ENCODE measurements at regions not wholly inside any gene's neighbourhood (a gene's known extent, or its start where the extent isn't known, plus 50 kb on each side); places are given as distances from the start of the nearest gene placed in this dataset.
"Not testable (repeated sequence)": the region's sequence is repeated elsewhere in the genome, so short reads cannot be mapped to it uniquely, and the experiment has no call there.

DNA sequence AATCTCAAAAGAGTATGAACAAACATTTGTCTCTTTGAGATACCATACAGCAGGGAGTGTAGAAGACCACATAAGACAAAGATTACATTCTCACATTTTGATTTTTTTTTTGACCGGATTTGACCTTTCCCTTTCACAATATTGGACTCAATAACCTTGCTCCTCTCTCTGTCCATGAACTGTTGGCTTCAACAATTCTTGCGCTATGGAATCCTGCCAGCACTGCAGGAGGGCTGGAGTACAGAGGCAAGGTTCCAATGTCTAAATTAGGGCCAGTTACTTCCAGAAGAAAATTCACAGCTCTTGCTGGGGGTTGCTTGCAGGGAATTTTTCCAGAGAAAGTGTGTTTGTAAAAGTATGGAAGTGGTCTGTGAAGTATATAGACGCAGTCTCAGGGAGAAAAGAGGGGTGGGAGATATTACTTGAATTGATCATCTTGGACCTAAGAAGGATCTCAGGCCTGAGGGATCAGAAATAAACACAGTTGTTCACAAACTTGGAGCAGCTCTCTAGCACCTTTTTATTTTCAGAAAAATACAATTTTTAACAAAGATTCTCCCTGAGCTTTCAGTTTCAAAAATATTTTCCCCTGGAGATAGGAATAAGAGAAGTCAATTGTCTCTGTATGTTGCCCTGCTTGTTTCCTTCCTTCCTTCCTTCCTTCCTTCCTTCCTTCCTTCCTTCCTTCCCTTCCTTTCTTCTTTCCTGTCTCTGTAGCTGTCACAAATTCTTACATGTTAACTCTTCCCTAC, 765.9 kb downstream of the BCKDHB start:
- DNase-seq = no peak

- DNase-seq = no peak
Observed at GRCh38 chr6:80862756-80863155, 756.3 kb downstream of the BCKDHB start.

DNA sequence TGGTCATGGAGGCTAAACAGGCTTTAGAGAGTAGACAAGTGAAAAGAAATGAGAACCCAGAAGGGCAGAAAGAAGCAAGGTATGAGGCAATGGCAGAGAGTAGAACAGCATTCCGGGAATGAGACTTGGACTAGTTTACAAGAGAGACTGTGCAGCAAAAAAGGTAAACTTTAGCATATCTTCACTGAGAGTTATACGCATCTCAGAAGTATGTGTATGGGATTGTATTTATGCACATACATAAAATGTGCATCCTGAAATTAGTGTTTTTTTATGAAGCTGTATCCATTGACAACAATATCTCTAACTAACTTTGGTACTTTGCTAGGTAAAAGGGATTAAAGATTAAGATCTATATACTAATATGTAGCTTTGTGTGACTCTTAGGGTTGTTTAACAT, 753.6 kb downstream of the BCKDHB start:
- no peak for DNase-seq

- not testable (repeated sequence) for DNase-seq
Observed at GRCh38 chr6:80847973-80848372, 741.5 kb downstream of the BCKDHB start.

GRCh38 chr6:80832337-80832736, 725.9 kb downstream of the BCKDHB start:
- DNase-seq = no peak

DNA sequence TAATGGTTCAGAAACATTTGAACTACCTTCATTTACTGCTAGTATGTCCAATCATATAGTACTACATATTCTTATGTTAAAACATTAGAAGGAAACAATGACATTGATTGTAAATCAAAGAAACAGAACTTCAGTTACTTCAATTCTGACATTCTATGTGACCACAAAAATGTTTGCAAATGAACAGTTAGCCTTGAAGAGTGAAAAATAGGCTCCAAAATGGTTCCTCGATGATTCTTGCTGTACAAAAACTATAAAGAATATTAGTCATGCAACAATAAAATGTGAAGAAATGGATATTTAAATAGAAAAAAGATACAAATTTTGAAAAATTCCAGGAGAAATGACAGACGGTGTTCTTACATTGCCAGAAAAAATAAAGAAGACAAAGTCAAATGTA, 686.9 kb downstream of the BCKDHB start:
- DNase-seq = no peak

- no peak for DNase-seq
Observed at GRCh38 chr6:80792151-80792550, 685.7 kb downstream of the BCKDHB start.

DNA sequence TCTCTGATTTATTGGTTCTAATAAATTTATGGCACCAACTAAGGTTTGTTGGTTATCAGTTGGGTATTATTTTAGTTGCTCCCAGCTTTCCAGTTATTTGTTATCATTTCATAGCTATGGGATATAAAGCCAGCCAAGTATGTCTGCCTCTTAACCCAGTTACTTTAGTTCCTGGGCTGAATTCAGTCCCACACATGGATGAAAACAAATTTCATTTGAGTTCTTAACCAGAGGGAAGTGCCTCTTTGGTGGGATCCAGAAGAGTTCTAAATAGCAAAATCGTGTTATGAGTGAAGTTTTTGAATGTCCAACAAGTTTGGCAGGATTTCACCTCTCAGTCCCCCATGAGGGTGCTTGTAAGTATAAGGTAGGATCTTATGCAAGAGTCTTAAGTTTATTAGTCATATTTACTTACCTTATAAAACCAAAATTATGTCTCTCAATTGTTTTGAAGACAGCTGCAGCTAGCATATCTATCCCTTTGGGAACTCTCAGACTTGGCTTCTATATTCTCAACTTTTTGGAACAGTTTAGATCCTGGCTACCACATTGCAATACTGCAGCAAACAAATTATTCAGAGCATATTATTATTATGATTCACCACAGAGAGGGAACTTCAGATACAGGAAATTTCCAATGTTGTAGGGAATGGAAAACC, 683.6 kb downstream of the BCKDHB start:
- DNase-seq = no peak

DNA sequence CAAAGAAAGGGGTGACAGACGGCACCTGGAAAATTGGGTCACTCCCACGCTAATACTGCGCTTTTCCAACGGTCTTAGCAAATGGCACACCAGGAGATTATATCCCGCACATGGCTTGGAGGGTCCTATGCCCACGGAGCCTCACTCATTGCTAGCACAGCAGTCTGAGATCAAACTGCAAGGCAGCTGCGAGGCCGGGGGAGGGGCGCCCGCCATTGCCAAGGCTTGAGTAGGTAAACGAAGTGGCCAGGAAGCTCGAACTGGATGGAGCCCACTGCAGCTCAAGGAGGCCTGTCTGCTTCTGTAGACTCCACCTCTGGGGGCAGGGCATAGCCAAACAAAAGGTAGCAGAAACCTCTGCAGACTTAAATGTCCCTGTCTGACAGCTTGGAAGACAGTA, 676.8 kb downstream of the BCKDHB start:
- DNase-seq = not testable (repeated sequence)

DNA sequence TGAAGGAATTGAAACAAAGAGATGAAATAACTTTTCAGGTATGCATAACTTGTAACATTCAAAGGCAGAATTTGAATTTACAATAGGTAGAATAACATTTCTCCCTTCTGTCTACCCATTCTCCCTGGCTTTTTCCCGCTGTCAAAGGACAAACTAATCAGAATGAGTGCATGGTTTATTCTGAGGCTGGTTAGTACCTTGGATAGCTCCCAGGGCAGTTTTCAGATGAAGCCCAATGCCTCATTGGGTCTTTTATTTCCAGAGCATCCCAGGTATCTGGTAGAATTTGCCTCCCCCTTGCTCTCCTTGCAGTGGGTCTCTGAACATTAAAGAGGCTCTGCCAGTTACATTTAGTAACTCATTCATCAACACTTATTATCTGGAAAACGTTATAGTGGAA, 665.5 kb downstream of the BCKDHB start:
- DNase-seq = peak; percentile 14

GRCh38 chr6:80769106-80769505, 662.6 kb downstream of the BCKDHB start:
- no peak for DNase-seq

DNA sequence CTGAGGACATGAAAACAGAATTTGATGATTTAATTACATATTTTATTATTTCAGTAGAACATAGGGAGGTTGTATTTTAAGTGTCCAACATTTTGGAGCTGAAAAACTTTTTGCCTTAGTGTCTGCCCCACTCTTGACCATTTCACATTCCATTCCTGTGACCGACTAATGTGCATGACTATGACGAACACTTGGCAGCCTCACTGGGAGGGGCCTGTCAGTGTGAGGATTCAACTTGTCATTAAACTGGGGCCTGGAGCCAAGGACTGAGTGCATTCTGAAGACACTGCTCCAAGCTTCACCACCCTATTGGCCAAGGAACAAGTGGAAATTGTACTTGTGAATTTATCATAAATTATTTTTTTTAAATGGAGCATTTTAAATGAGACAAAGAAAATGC, 661.3 kb downstream of the BCKDHB start:
- DNase-seq = no peak

DNA sequence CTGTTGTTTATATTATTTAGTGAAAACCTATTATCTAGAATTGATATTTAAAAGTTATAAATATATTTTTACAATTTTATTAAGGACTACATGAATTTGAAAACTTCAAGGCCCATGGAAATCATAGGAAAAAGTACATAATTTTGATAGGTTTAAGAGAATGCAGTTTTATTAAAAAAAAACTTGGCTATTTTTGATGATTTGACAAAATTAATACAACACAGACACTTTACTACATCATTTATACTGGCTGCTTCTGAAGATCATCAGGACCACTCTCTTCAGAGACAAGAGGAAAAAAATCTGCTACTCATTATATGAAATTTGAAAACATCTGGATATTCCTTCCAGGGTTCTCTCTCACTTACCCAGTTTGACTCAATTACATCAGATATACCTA, 637.7 kb downstream of the BCKDHB start:
- no peak for DNase-seq

GRCh38 chr6:80742481-80742880, 636.0 kb downstream of the BCKDHB start:
- DNase-seq = peak; percentile 27

DNA sequence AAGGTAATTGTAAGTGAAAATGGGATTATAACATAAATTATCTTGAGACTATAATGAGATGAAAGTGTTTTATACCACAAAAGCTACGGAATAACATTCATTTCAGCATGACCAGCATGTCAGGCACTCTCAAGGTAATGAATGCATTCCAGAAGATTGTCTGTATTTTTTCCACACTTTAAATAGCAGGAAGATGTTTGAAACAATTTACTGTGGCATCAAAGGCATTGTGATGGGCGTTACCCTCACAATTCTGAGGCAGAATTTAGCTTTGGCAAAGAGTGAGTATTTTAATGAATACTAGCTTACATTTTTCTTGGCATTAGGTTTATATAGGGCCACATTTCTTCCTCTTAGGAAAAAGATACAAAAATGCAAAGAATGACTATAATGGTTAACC, 627.2 kb downstream of the BCKDHB start:
- no peak for DNase-seq

DNA sequence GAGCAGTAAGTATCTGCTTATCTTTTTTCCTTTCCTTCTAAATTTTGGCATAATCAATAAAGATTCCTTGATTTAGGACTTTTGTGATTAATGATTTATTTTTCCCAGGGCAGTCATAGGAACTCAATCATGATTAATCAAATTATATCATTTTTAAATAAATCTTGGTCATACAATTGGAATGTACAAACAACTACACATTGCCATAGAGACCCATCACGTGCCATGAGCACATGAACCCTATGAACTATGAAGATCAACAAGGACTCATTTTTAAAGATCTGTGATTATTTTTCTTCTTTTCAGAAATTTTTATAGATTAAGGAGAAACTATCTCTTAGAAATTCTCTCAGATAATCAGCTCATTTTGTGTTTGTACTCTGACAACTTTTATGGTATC, 622.4 kb downstream of the BCKDHB start:
- DNase-seq = no peak

DNA sequence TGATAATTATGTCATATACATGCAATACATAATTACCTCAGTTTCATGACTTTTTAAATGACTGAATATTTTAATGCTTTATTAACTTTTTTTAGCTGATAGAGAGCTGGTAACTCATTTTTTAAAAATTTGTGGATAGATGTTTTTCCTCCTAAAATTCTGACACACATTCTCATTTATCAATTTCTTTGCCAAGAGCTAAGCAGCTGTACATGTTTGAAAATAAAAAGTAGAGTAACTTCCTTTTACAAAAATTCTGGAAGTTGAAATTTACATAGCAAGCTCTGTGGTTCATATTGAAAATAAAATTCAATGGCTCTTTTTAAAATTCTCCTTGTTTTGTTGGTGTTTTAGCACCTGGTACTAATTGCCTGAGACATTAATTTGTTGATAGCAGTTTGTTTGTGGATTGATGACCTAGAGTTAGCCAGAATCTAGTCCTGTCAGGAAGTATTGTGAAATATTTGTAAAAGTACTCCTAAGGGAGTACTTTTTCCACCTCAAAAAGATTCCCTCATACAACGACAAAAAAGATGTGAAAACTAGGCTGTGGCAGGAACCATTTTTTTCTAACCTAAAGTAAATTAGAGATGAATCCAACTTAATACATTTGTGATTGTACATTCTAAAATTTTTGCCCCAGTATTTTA, 621.8 kb downstream of the BCKDHB start:
- DNase-seq = no peak

DNA sequence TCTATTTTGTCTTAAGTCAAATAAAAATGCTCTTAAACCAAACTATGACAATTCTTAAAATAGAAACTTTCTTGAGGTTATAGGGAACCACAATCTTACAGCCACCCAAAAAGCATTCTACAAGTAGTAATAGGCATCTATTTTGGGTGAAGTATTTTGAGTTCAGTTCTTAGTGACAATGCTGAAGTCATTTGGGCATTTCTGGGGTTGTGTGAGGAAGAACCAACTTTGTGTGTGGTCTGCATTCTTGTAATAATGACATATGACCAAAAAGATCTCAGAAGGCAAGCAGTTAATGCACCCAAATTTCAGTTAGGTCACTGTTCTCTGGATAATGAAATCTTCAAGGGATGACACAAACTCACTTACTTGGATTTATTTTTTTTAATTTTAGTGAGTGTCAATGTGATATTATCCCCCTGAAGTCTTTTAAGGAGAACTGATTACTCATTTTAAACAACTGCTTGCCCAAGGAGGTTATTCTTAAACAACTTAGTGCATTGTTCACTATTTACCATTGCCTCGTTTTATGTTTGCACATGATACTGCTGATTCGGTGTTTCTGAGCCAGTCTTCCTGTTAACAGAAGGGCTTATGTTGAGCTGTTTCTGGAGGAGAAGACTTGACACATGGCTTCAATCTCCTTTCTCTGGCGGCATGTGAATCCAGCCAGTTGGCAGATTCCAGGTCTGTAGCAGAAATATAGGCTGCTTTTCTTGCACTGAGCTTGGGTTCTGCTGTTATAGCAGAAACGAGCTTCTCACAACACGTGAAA, 618.9 kb downstream of the BCKDHB start:
- DNase-seq = no peak

- no peak for DNase-seq
Observed at GRCh38 chr6:80720824-80721223, 614.4 kb downstream of the BCKDHB start.

DNA sequence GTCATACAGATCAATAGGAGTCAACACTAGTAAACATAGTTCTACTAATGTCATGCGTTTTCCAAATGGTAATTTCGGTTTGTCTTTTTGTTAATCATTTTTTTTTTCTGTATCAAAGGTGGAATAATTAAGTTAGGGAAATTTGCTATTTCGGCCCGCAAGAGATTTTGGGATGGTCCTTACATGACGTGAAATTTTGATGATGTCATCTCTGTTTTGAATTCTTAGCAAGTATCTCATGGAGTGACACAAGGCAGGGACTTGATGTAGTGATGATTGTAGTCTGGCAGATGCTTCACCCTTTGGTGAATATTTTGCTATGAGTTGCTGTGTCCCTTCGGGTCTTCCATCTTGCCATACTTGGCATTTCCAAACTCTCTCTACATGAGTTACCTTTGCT, 608.0 kb downstream of the BCKDHB start:
- DNase-seq = no peak

DNA sequence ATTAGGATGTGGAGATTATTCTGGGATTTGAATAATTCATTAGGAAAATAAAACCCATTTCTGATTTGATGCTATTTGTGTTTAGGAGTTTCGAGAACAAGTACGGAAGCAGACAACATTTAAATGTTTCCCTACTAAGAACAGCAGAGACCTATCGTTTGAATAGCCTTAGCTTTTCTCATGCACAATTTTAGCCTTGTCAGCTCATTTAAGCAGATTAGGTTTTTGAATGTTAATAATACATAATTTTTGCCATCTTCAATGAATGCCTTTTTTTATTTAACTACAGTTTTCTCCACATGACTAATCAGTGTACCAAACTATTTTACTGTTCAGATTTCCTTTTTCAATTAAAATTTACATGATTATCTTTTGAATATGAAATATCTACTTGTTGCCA, 592.0 kb downstream of the BCKDHB start:
- DNase-seq = no peak

DNA sequence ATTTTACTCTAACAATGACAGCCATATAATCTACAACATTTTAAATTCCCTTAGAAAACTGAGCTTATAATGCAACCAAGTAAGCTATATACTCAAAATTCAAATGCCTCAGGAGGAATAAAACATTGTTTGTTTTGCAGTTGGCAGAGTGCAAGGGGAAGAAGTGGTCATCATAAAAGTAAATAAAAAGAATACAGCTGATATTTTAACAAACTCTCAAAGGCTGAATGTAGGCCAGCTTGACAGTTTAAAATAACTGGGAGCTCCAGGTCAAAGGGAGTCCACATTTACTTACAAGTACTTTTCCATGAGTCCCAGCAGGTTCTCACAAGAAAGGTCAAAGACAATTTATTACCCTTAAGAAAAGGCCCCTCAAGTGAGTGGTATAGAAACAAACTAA, 589.8 kb downstream of the BCKDHB start:
- DNase-seq = no peak

DNA sequence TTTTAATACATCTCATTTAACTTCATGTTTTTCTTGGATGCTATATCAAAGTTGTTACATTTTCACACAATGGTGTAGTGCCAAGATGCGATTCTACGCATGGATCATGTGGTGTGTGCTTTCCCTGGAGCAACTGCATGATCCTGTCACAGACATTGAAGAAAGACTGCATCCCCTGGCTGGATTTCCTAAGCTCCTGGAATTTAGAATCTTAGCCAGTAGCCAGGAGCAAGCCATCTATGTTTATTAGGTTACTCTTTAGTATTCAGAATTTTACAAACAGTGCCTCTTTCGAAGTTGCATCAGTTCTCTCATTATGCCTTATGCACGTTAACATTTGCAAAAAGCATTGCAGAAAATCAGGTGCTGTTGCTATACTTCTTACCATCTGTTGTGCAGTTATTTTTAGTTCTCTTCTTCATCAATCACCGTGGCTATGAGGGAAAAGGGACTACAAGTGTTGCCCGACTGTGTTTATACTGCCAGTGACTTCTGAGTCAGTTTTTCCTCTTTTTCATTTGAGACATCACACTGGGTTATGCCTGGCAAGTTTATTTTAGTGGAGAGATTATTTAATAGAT, 584.2 kb downstream of the BCKDHB start:
- no peak for DNase-seq

Measured in kidney glomerular epithelial cell (primary cell).